H9 (cell line): ENCODE measurements at regions not wholly inside any gene's neighbourhood (a gene's known extent, or its start where the extent isn't known, plus 50 kb on each side); places are given as distances from the start of the nearest gene placed in this dataset.

Experiments used
- DNase-seq: peaks from one replicate; pipeline ENCODE4 v3.0.0-alpha.2; 2017
- H2AFZ ChIP-seq: one replicate; pipeline ENCODE4 v1.6.1; 2013; ENCODE audit warnings: mild to moderate bottlenecking, low read length, control low read depth, moderate library complexity
- H2AK5ac ChIP-seq: 2 replicates; pipeline ENCODE4 v1.6.1; 2013; ENCODE audit warnings: low read length, control low read depth, mixed read lengths; ENCODE audit not compliant: insufficient read length
- H2BK120ac ChIP-seq: one replicate; pipeline ENCODE4 v1.6.1; 2013; ENCODE audit warnings: low read depth, mild to moderate bottlenecking, low read length, control low read depth, inconsistent platforms; ENCODE audit not compliant: poor library complexity, severe bottlenecking
- H2BK12ac ChIP-seq: 2 replicates; pipeline ENCODE4 v1.6.1; 2013; ENCODE audit warnings: low read length, control low read depth, mixed read lengths, low read depth; ENCODE audit not compliant: insufficient read length
- H2BK15ac ChIP-seq: 2 replicates; pipeline ENCODE4 v1.6.1; 2013; ENCODE audit warnings: low read depth, low read length, control low read depth
- H2BK20ac ChIP-seq: one replicate; pipeline ENCODE4 v1.6.1; 2013; ENCODE audit warnings: low read depth, mild to moderate bottlenecking, low read length, control low read depth, inconsistent platforms; ENCODE audit not compliant: poor library complexity, severe bottlenecking
- H2BK5ac ChIP-seq: 2 replicates; pipeline ENCODE4 v1.6.1; 2013; ENCODE audit warnings: low read length, control low read depth, mixed read lengths; ENCODE audit not compliant: insufficient read length
- H3K14ac ChIP-seq: 2 replicates; pipeline ENCODE4 v1.6.1; 2013; ENCODE audit warnings: low read length, control low read depth; ENCODE audit not compliant: insufficient read depth
- H3K18ac ChIP-seq: 2 replicates; pipeline ENCODE4 v1.6.1; 2013; ENCODE audit warnings: low read depth, mild to moderate bottlenecking, mixed read lengths, low read length, control low read depth; ENCODE audit not compliant: insufficient read length
- H3K23ac ChIP-seq: 2 replicates; pipeline ENCODE4 v1.6.1; 2013; ENCODE audit warnings: low read length, control low read depth, mixed read lengths, low read depth; ENCODE audit not compliant: insufficient read length
- H3K23me2 ChIP-seq: 2 replicates; pipeline ENCODE4 v1.6.1; 2013; ENCODE audit warnings: low read depth, mild to moderate bottlenecking, mixed read lengths, low read length, control low read depth; ENCODE audit not compliant: insufficient read length, poor library complexity, severe bottlenecking
- H3K27ac ChIP-seq: 2 replicates; pipeline ENCODE4 v1.5.1; 2013; ENCODE audit warnings: low read length, control low read depth, mixed read lengths, low read depth; ENCODE audit not compliant: insufficient read length
- H3K27me3 ChIP-seq: 2 replicates; pipeline ENCODE4 v1.6.1; 2013; ENCODE audit warnings: low read length, control low read depth, inconsistent platforms; ENCODE audit not compliant: insufficient read depth
- H3K4ac ChIP-seq: 2 replicates; pipeline ENCODE4 v1.6.1; 2013; ENCODE audit warnings: low read depth, mild to moderate bottlenecking, control low read depth, inconsistent platforms, low read length, moderate library complexity
- H3K4me1 ChIP-seq: 2 replicates; pipeline ENCODE4 v1.6.1; 2013; ENCODE audit warnings: low read length, control low read depth, inconsistent platforms; ENCODE audit not compliant: insufficient read depth
- H3K4me2 ChIP-seq: 2 replicates; pipeline ENCODE4 v1.6.1; 2013; ENCODE audit warnings: low read length, control low read depth, mixed read lengths; ENCODE audit not compliant: insufficient read length, insufficient read depth
- H3K56ac ChIP-seq: 2 replicates; pipeline ENCODE4 v1.6.1; 2013; ENCODE audit warnings: low read depth, mild to moderate bottlenecking, mixed read lengths, low read length, control low read depth; ENCODE audit not compliant: insufficient read length
- H3K79me1 ChIP-seq: 2 replicates; pipeline ENCODE4 v1.6.1; 2013; ENCODE audit warnings: low read depth, mild to moderate bottlenecking, moderate library complexity, low read length, control low read depth, inconsistent platforms; ENCODE audit not compliant: insufficient read depth, poor library complexity, severe bottlenecking
- H3K79me2 ChIP-seq: 2 replicates; pipeline ENCODE4 v1.6.1; 2013; ENCODE audit warnings: low read length, control low read depth, inconsistent platforms; ENCODE audit not compliant: insufficient read depth
- H3K9ac ChIP-seq: 2 replicates; pipeline ENCODE4 v1.6.1; 2013; ENCODE audit warnings: low read length, control low read depth, mixed read lengths; ENCODE audit not compliant: insufficient read length; ENCODE audit errors: extremely low read depth
- H3K9me3 ChIP-seq: one replicate; pipeline ENCODE4 v1.6.1; 2013; ENCODE audit warnings: low read depth, low read length, inconsistent platforms; ENCODE audit not compliant: control insufficient read depth
- H3T11ph ChIP-seq: one replicate; pipeline ENCODE4 v1.6.1; 2013; ENCODE audit warnings: mild to moderate bottlenecking, low read length, control low read depth, inconsistent platforms
- H4K20me1 ChIP-seq: one replicate; pipeline ENCODE4 v1.6.1; 2013; ENCODE audit not compliant: control insufficient read depth, insufficient read length, insufficient read depth
- H4K5ac ChIP-seq: 2 replicates; pipeline ENCODE4 v1.6.1; 2013; ENCODE audit warnings: low read depth, mild to moderate bottlenecking, mixed read lengths, low read length, control low read depth; ENCODE audit not compliant: insufficient read length
- H4K8ac ChIP-seq: replicated peaks from 2 replicates; pipeline ENCODE4 v1.6.1; 2013; ENCODE audit warnings: low read length, control low read depth, mixed read lengths, low read depth; ENCODE audit not compliant: insufficient read length
- H4K91ac ChIP-seq: 2 replicates; pipeline ENCODE4 v1.6.1; 2013; ENCODE audit warnings: low read depth, mild to moderate bottlenecking, moderate library complexity, mixed read lengths, low read length, control low read depth; ENCODE audit not compliant: insufficient read length
- H3K27ac Mint-ChIP-seq, 3 experiments: 2 replicates in 2 of 3; 3 replicates in 1 of 3; pipeline ENCODE4 v1.8.0; 2020 to 2021; ENCODE audit warnings: mixed read lengths in 3 of 3, mild to moderate bottlenecking in 1 of 3, moderate library complexity in 1 of 3
- H3K27me3 Mint-ChIP-seq: 2 replicates; pipeline ENCODE4 v1.8.0; 2021; ENCODE audit warnings: low read depth, mild to moderate bottlenecking, moderate library complexity, mixed read lengths
- H3K36me3 Mint-ChIP-seq, 3 experiments: 2 replicates in 2 of 3; 3 replicates in 1 of 3; pipeline ENCODE4 v1.8.0; 2020 to 2021; ENCODE audit warnings: low read depth in 3 of 3, mixed read lengths in 3 of 3; ENCODE audit not compliant: insufficient read depth in 1 of 3
- H3K4me1 Mint-ChIP-seq, 2 experiments: 2 replicates each; pipeline ENCODE4 v1.8.0; 2020; ENCODE audit warnings: mixed read lengths in 2 of 2
- H3K4me3 Mint-ChIP-seq, 2 experiments: 2 replicates in 1 of 2; 3 replicates in 1 of 2; pipeline ENCODE4 v1.8.0; 2020 to 2021; ENCODE audit warnings: mild to moderate bottlenecking in 2 of 2, mixed read lengths in 2 of 2, moderate library complexity in 1 of 2
- H3K9me3 Mint-ChIP-seq, 2 experiments: 2 replicates in 1 of 2; 3 replicates in 1 of 2; pipeline ENCODE4 v1.8.0; 2020; ENCODE audit warnings: mild to moderate bottlenecking in 2 of 2, mixed read lengths in 2 of 2, moderate library complexity in 1 of 2
- WGBS: extraction: QIAGEN DNeasy Blood & Tissue Kit; methylation state at CpG from one replicate; pipeline ENCODE4 v1.1.7; 2013; ENCODE audit warnings: missing lambda C conversion rate, low lambda C conversion rate, mixed read lengths; ENCODE audit not compliant: insufficient read length; ENCODE audit errors: extremely low coverage; 5-methylcytosine and 5-hydroxymethylcytosine counted together
- TF ChIP-seq, protein P1 (sequence below): fragments of 200-600 bp; sonication (generic); conservative IDR thresholded peaks from 3 replicates; pipeline ENCODE4 v1.8.0; 2021; ENCODE audit warnings: antibody characterized with exemption, mild to moderate bottlenecking

DNA sequence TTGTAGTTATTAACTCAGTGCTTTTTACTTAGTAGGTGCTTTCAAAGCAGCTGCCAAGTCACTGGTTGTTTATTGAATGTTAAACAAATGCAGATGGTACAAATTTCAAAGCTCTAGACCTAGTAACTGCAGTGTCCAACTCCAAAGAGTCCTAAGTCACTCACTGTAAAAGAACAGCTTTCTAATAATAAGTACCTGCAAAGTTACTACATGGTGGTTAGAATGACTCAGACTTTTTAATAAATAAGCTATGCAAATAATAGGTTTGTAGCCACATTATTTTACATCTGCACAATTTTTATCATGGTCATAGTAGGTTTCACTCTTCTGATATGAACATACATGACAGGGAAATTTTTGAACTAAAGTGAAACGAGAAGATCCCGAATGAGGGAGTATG is 1620.4 kb upstream of the CELF4 start:
- Histone ChIP-seq H3K27ac (no peak overlapping the region), H2AFZ (no peak overlapping the region), H2BK12ac (no peak overlapping the region), H3K4me2 (no peak overlapping the region), H3K18ac (no peak overlapping the region), H4K5ac (no peak overlapping the region), H3K56ac (no peak overlapping the region), H2BK5ac (no peak overlapping the region), H3K23me2 (no peaks in the 10 kb centered on the region), H2AK5ac (no peak overlapping the region), H2BK20ac (no peak overlapping the region), H3K14ac (no peak overlapping the region), H4K8ac (no peak overlapping the region), H3K4me1 (no peaks in the 10 kb centered on the region), H3K9me3 (no peaks in the 10 kb centered on the region), H3K27me3 (no peaks in the 10 kb centered on the region), H2BK120ac (no peak overlapping the region), H3K4ac (no peak overlapping the region), H4K91ac (no peak overlapping the region), H3K79me1 (no peaks in the 10 kb centered on the region), H3K23ac (no peak overlapping the region), H3K79me2 (no peaks in the 10 kb centered on the region), H4K20me1 (no peaks in the 10 kb centered on the region), H2BK15ac (no peak overlapping the region), H3T11ph (no peak overlapping the region), H3K9ac (no peak overlapping the region)
- Mint-ChIP-seq H3K27ac (no peak overlapping the region), H3K36me3 (no peaks in the 10 kb centered on the region), H3K4me1 (peaks cover 4 to 8% of the 10 kb centered on the region in 2 experiments), H3K27me3 (no peaks in the 10 kb centered on the region), H3K4me3 (no peak overlapping the region), H3K9me3 (no peaks in the 10 kb centered on the region)
- no peak for DNase-seq
- TF ChIP-seq, protein P1, sequence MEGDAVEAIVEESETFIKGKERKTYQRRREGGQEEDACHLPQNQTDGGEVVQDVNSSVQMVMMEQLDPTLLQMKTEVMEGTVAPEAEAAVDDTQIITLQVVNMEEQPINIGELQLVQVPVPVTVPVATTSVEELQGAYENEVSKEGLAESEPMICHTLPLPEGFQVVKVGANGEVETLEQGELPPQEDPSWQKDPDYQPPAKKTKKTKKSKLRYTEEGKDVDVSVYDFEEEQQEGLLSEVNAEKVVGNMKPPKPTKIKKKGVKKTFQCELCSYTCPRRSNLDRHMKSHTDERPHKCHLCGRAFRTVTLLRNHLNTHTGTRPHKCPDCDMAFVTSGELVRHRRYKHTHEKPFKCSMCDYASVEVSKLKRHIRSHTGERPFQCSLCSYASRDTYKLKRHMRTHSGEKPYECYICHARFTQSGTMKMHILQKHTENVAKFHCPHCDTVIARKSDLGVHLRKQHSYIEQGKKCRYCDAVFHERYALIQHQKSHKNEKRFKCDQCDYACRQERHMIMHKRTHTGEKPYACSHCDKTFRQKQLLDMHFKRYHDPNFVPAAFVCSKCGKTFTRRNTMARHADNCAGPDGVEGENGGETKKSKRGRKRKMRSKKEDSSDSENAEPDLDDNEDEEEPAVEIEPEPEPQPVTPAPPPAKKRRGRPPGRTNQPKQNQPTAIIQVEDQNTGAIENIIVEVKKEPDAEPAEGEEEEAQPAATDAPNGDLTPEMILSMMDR: no peak
- no CpG with 5 or more reads among the region's 2 CpGs for WGBS
